SK-N-SH (cell line): ENCODE measurements at regions not wholly inside any gene's neighbourhood (a gene's known extent, or its start where the extent isn't known, plus 50 kb on each side); places are given as distances from the start of the nearest gene placed in this dataset.

ENCODE experiments used
- CTCF ChIA-PET: fragments of 300-600, 350-600 bp; formaldehyde crosslinking; extraction: SDS; loops from one replicate; lab custom pipeline; 2021; lab: Yijun Ruan, JAX
- POLR2A ChIA-PET: fragments of 350-600 bp; sonication (Branson Sonifier 250); formaldehyde crosslinking; extraction: SDS; loops from one replicate; lab custom pipeline; 2020; ENCODE audit warnings: antibody characterized with exemption, inconsistent platforms; lab: Yijun Ruan, JAX
- DNase-seq: peaks from one replicate; pipeline ENCODE4 v3.0.0; 2012
- H2AFZ ChIP-seq: fragments of 200-600 bp; sonication (generic); 2 replicates; pipeline ENCODE4 v1.8.1; 2016; ENCODE audit warnings: antibody characterized with exemption, mild to moderate bottlenecking, low read depth
- H3F3A ChIP-seq: fragments of 200-600 bp; sonication (generic); replicated peaks from 2 replicates; pipeline ENCODE3; 2016; ENCODE audit warnings: antibody characterized with exemption, mild to moderate bottlenecking; ENCODE audit not compliant: insufficient read depth
- H3K27ac ChIP-seq, 2 experiments: fragments of 200-500 bp in 1 of 2; fragments of 200-600 bp in 1 of 2; sonication (Bioruptor generic) in 1 of 2; sonication (generic), shearing (Covaris generic) in 1 of 2; 2 replicates each; pipeline versions ENCODE4 v1.5.1 to v1.6.1; 2014 to 2016; ENCODE audit warnings: low read depth in 2 of 2, inconsistent platforms in 1 of 2, low read length in 1 of 2, mild to moderate bottlenecking in 1 of 2, mixed read lengths in 1 of 2
- H3K27me3 ChIP-seq: fragments of 200-600 bp; sonication (generic), shearing (Covaris generic); 2 replicates; pipeline ENCODE4 v1.6.1; 2016; ENCODE audit warnings: mixed run types; ENCODE audit not compliant: insufficient read depth
- H3K36me3 ChIP-seq, 2 experiments: fragments of 200-500 bp in 1 of 2; fragments of 200-600 bp in 1 of 2; sonication (Bioruptor generic) in 1 of 2; sonication (generic) in 1 of 2; replicated peaks in 1 of 2; 2 replicates each; pipeline versions ENCODE3 to v1.5.1; 2014 to 2016; ENCODE audit warnings: low read length in 1 of 2, mild to moderate bottlenecking in 1 of 2; ENCODE audit not compliant: insufficient read depth in 2 of 2, control insufficient read depth in 1 of 2
- H3K4me1 ChIP-seq, 2 experiments: fragments of 200-500 bp in 1 of 2; fragments of 200-600 bp in 1 of 2; sonication (Bioruptor generic) in 1 of 2; sonication (generic), shearing (Covaris generic) in 1 of 2; 2 replicates each; pipeline versions ENCODE4 v1.5.1 to v1.6.1; 2014 to 2016; ENCODE audit warnings: low read depth in 1 of 2, low read length in 1 of 2, mixed run types in 1 of 2; ENCODE audit not compliant: insufficient read depth in 2 of 2, control insufficient read depth in 1 of 2
- H3K4me2 ChIP-seq: fragments of 200-600 bp; sonication (generic), shearing (Covaris generic); 2 replicates; pipeline ENCODE4 v1.6.1; 2017; ENCODE audit warnings: mixed run types
- H3K4me3 ChIP-seq, 2 experiments: fragments of 200-500 bp in 1 of 2; fragments of 200-600 bp in 1 of 2; sonication (Bioruptor generic) in 1 of 2; sonication (generic), shearing (Covaris generic) in 1 of 2; 2 replicates each; pipeline versions ENCODE4 v1.5.1 to v1.8.1; 2014 to 2016; ENCODE audit warnings: low read depth in 2 of 2, inconsistent platforms in 1 of 2, low read length in 1 of 2, mild to moderate bottlenecking in 1 of 2, mixed read lengths in 1 of 2, moderate library complexity in 1 of 2
- H3K79me2 ChIP-seq: fragments of 200-600 bp; sonication (generic); 2 replicates; pipeline ENCODE4 v1.8.1; 2017; ENCODE audit warnings: mild to moderate bottlenecking; ENCODE audit not compliant: insufficient read depth
- H3K9ac ChIP-seq: fragments of 200-600 bp; sonication (generic); 2 replicates; pipeline ENCODE4 v1.6.1; 2017; ENCODE audit warnings: mixed run types
- H3K9me2 ChIP-seq: fragments of 200-600 bp; sonication (generic); 2 replicates; pipeline ENCODE4 v1.6.1; 2017; ENCODE audit warnings: mixed run types
- H3K9me3 ChIP-seq: fragments of 200-600 bp; sonication (generic); 2 replicates; pipeline ENCODE4 v1.6.1; 2017; ENCODE audit warnings: mixed run types, mild to moderate bottlenecking, moderate library complexity
- H4K20me1 ChIP-seq: fragments of 200-600 bp; sonication (generic); 2 replicates; pipeline ENCODE4 v1.6.1; 2017; ENCODE audit warnings: mild to moderate bottlenecking, mixed run types; ENCODE audit not compliant: insufficient read depth
- EP300 ChIP-seq, 2 experiments: IDR thresholded peaks; 2 replicates each; pipeline versions ENCODE4 v1.4.0 to v1.6.1; 2012; ENCODE audit warnings: borderline replicate concordance in 1 of 2, low read depth in 1 of 2, low read length in 1 of 2
- FOXJ3 ChIP-seq: sonication (generic); formaldehyde crosslinking; IDR thresholded peaks from 2 replicates; pipeline ENCODE4 v1.5.1; 2020; ENCODE audit warnings: mild to moderate bottlenecking, missing genetic modification reagents
- FOXM1 ChIP-seq: IDR thresholded peaks from 2 replicates; pipeline ENCODE4 v1.4.0; 2012; ENCODE audit warnings: low read depth, mild to moderate bottlenecking
- GABPA ChIP-seq: IDR thresholded peaks from 2 replicates; pipeline ENCODE4 v1.4.0; 2012; ENCODE audit warnings: low read depth, mild to moderate bottlenecking
- GATA2 ChIP-seq: sonication (generic); formaldehyde crosslinking; IDR thresholded peaks from 2 replicates; pipeline ENCODE4 v1.5.0; 2020; ENCODE audit warnings: mild to moderate bottlenecking, missing genetic modification reagents
- NRF1 ChIP-seq: IDR thresholded peaks from 2 replicates; pipeline ENCODE4 v1.6.1; 2012; ENCODE audit warnings: low read depth, mild to moderate bottlenecking, low read length
- POLR2AphosphoS5 ChIP-seq: IDR thresholded peaks from 2 replicates; pipeline ENCODE4 v1.6.1; 2012; ENCODE audit warnings: low read depth, low read length
- RAD21 ChIP-seq: IDR thresholded peaks from 2 replicates; pipeline ENCODE4 v1.6.1; 2012; ENCODE audit warnings: mild to moderate bottlenecking, low read length
- SIN3A ChIP-seq: IDR thresholded peaks from 2 replicates; pipeline ENCODE4 v1.6.1; 2012; ENCODE audit warnings: low read depth, mild to moderate bottlenecking, low read length, moderate library complexity, borderline replicate concordance
- SMC3 ChIP-seq: IDR thresholded peaks from 2 replicates; pipeline ENCODE4 v1.6.1; 2012; ENCODE audit warnings: low read depth, low read length, improper control_type of control experiment
- TCF12 ChIP-seq: IDR thresholded peaks from 2 replicates; pipeline ENCODE4 v1.4.0; 2012
- WGBS: methylation state at CpG from one replicate; pipeline ENCODE4 v1.1.6; 2017; ENCODE audit warnings: low lambda C conversion rate; 5-methylcytosine and 5-hydroxymethylcytosine counted together
- TF ChIP-seq, protein P1 (sequence below): fragments of 200-600 bp; sonication (generic); IDR thresholded peaks from 2 replicates; pipeline ENCODE4 v1.6.1; 2017; ENCODE audit warnings: antibody characterized with exemption, mild to moderate bottlenecking, moderate library complexity
- TF ChIP-seq, protein P2 (sequence below): IDR thresholded peaks from 2 replicates; pipeline ENCODE4 v1.4.0; 2012; ENCODE audit warnings: low read depth
- TF ChIP-seq, protein P3 (sequence below): IDR thresholded peaks from 2 replicates; pipeline ENCODE4 v1.4.0; 2012; ENCODE audit warnings: low read depth, borderline replicate concordance

GRCh38 chr4:17397611-17398010, 114.3 kb downstream of the QDPR start (continued):
- TF ChIP-seq FOXJ3 = no peak
- no peak for TF ChIP-seq SMC3
- TF ChIP-seq, protein P1, sequence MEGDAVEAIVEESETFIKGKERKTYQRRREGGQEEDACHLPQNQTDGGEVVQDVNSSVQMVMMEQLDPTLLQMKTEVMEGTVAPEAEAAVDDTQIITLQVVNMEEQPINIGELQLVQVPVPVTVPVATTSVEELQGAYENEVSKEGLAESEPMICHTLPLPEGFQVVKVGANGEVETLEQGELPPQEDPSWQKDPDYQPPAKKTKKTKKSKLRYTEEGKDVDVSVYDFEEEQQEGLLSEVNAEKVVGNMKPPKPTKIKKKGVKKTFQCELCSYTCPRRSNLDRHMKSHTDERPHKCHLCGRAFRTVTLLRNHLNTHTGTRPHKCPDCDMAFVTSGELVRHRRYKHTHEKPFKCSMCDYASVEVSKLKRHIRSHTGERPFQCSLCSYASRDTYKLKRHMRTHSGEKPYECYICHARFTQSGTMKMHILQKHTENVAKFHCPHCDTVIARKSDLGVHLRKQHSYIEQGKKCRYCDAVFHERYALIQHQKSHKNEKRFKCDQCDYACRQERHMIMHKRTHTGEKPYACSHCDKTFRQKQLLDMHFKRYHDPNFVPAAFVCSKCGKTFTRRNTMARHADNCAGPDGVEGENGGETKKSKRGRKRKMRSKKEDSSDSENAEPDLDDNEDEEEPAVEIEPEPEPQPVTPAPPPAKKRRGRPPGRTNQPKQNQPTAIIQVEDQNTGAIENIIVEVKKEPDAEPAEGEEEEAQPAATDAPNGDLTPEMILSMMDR = no peak
- no peak for TF ChIP-seq GATA2 (CRISPR knock-in tag)
- no peak for TF ChIP-seq EP300 (IDR thresholded peaks at IDR 0.05; ENCODE audit: borderline replicate concordance in 1 of 2, low read depth in 1 of 2, low read length in 1 of 2)
- no peak for TF ChIP-seq SIN3A
- no peak for TF ChIP-seq FOXM1
- TF ChIP-seq, protein P2, sequence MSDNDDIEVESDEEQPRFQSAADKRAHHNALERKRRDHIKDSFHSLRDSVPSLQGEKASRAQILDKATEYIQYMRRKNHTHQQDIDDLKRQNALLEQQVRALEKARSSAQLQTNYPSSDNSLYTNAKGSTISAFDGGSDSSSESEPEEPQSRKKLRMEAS = no peak
- no peak for TF ChIP-seq TCF12
- TF ChIP-seq RAD21 = no peak

DNA sequence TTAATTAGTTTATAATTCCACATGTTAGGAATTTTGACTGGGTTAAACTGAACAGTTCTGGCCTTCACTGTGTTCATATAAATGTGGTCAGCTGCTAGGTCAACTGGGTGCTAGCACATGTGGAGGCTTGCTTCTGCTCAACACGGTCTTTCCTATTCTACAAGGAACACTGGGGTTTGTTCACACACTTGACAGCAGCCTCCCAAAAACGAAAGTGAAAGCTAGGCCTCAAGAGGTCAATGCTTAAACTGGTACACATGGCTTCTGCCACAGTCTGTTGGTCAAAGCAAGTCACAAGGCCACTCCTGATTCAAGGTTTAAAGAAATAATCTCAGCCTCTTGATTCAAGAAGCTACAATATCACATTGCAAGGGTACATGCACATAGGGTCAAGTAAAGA, 126.5 kb downstream of the QDPR start:
- ChIA-PET CTCF (interaction anchor here (0.7 kb wide), 1 partner anchor 38 kb away, joined by 3 read pairs; no protein-coding TSS in a partner anchor), POLR2A (no interaction called here)
- DNase-seq = no peak
- no peaks in the 10 kb centered on the region for H3K9me3 ChIP-seq
- no peaks in the 10 kb centered on the region for H3K36me3 ChIP-seq
- TF ChIP-seq, protein P3, sequence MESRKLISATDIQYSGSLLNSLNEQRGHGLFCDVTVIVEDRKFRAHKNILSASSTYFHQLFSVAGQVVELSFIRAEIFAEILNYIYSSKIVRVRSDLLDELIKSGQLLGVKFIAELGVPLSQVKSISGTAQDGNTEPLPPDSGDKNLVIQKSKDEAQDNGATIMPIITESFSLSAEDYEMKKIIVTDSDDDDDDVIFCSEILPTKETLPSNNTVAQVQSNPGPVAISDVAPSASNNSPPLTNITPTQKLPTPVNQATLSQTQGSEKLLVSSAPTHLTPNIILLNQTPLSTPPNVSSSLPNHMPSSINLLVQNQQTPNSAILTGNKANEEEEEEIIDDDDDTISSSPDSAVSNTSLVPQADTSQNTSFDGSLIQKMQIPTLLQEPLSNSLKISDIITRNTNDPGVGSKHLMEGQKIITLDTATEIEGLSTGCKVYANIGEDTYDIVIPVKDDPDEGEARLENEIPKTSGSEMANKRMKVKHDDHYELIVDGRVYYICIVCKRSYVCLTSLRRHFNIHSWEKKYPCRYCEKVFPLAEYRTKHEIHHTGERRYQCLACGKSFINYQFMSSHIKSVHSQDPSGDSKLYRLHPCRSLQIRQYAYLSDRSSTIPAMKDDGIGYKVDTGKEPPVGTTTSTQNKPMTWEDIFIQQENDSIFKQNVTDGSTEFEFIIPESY = no peak
- no peak for TF ChIP-seq NRF1
- TF ChIP-seq POLR2AphosphoS5 = no peak
- no peak for TF ChIP-seq GABPA
- H3K27me3 ChIP-seq = no peaks in the 10 kb centered on the region
- H3K27ac ChIP-seq = no peak overlapping the region
- no peaks in the 10 kb centered on the region for H4K20me1 ChIP-seq
- no peak overlapping the region for H2AFZ ChIP-seq
- H3K4me1 ChIP-seq = no peaks in the 10 kb centered on the region
- H3K9me2 ChIP-seq = no peaks in the 10 kb centered on the region
- WGBS = 25% methylated on average over 2 of the region's 2 CpGs
- no peak overlapping the region for H3K9ac ChIP-seq
- no peaks in the 10 kb centered on the region for H3F3A ChIP-seq
- no peaks in the 10 kb centered on the region for H3K79me2 ChIP-seq
- H3K4me2 ChIP-seq = peak overlapping the region; percentile 6; the same call in 1 of the 2 replicates
- H3K4me3 ChIP-seq = no peak overlapping the region
